GM12878 (cell line): ENCODE measurements at regions not wholly inside any gene's neighbourhood (a gene's known extent, or its start where the extent isn't known, plus 50 kb on each side); places are given as distances from the start of the nearest gene placed in this dataset.

Experiments
- ATAC-seq: fragments of 200-7000 bp; cut with Tn5 transposase; 3 replicates; pipeline ENCODE4 v1.9.1; 2020; ENCODE audit warnings: mild to moderate bottlenecking, moderate library complexity
- BruUV-seq: library from RNA; stranded (reverse); fragments of 400-500 nt; replicated peaks from 2 replicates; lab custom pipeline; 2021; lab: Mats Ljungman, UMichigan
- CTCF ChIA-PET: fragments of 300-600 bp; sonication (Branson Sonifier 250); formaldehyde crosslinking; extraction: SDS; loops from one replicate; lab custom pipeline; 2021; ENCODE audit warnings: inconsistent platforms; lab: Yijun Ruan, JAX
- POLR2A ChIA-PET: fragments of 350-600 bp; formaldehyde crosslinking; extraction: SDS; loops from one replicate; lab custom pipeline; 2021; ENCODE audit warnings: inconsistent platforms; lab: Charles Lee
- RAD21 ChIA-PET: fragments of 300-600 bp; sonication (Branson Sonifier 250); formaldehyde crosslinking; loops from one replicate; lab custom pipeline; 2023; ENCODE audit warnings: antibody characterized with exemption; ENCODE audit not compliant: unreplicated experiment; lab: Charles Lee
- SMC1A ChIA-PET: fragments of 300-600 bp; sonication (Branson Sonifier 250); formaldehyde crosslinking; loops from one replicate; lab custom pipeline; 2023; ENCODE audit not compliant: unreplicated experiment, uncharacterized antibody; lab: Charles Lee
- DNase-seq: peaks from one replicate; pipeline ENCODE4 v3.0.0-alpha.2; 2011; ENCODE audit warnings: low read depth, low spot score
- FAIRE-seq: peaks from 3 replicates; lab custom pipeline; 2011; peaks lifted over from hg19 to GRCh38; lab: Jason Lieb, UNC
- H2AFZ ChIP-seq: 2 replicates; pipeline ENCODE4 v1.6.0; 2011; ENCODE audit warnings: low read depth, low read length, control low read depth; ENCODE audit not compliant: control insufficient read depth
- H3K27ac ChIP-seq: 2 replicates; pipeline ENCODE4 v1.5.1; 2011; ENCODE audit warnings: control low read depth; ENCODE audit not compliant: control insufficient read depth, insufficient read depth
- H3K27me3 ChIP-seq, 2 experiments: replicated peaks in 1 of 2; 2 replicates each; pipeline versions ENCODE4 v1.6.0 to v1.6.1; 2011; ENCODE audit warnings: low read length in 1 of 2; ENCODE audit not compliant: control insufficient read depth in 2 of 2, insufficient read depth in 2 of 2
- H3K36me3 ChIP-seq, 2 experiments: 2 replicates each; pipeline ENCODE4 v1.5.1; 2011; ENCODE audit warnings: low read length in 1 of 2; ENCODE audit not compliant: control insufficient read depth in 2 of 2, insufficient read depth in 2 of 2
- H3K4me1 ChIP-seq: 2 replicates; pipeline ENCODE4 v1.6.1; 2011; ENCODE audit warnings: mild to moderate bottlenecking, low read length, moderate library complexity, mixed read lengths; ENCODE audit not compliant: control insufficient read depth, insufficient read depth
- H3K4me2 ChIP-seq: 2 replicates; pipeline ENCODE4 v1.6.0; 2011; ENCODE audit warnings: control low read depth; ENCODE audit not compliant: control insufficient read depth, insufficient read depth
- H3K4me3 ChIP-seq: fragments of 200-600 bp; sonication (generic); 2 replicates; pipeline ENCODE4 v1.5.1; 2016
- H3K79me2 ChIP-seq: 2 replicates; pipeline ENCODE4 v1.6.0; 2011; ENCODE audit warnings: low read length; ENCODE audit not compliant: control insufficient read depth, insufficient read depth
- H3K9ac ChIP-seq: 2 replicates; pipeline ENCODE4 v1.8.0; 2011; ENCODE audit warnings: low read length, control low read depth, mixed read lengths; ENCODE audit not compliant: control insufficient read depth, insufficient read depth
- H3K9me3 ChIP-seq: replicated peaks from 3 replicates; pipeline ENCODE4 v1.5.1; 2011; ENCODE audit warnings: mild to moderate bottlenecking, low read length; ENCODE audit not compliant: control insufficient read depth, insufficient read depth
- H4K20me1 ChIP-seq: 2 replicates; pipeline ENCODE4 v1.6.0; 2011; ENCODE audit not compliant: control insufficient read depth, insufficient read depth
- BCL11A ChIP-seq: IDR thresholded peaks from 2 replicates; pipeline ENCODE4 v1.6.1; 2011; ENCODE audit warnings: low read depth, low read length
- CHD1 ChIP-seq: IDR thresholded peaks from 2 replicates; pipeline ENCODE4 v1.6.1; 2012; ENCODE audit warnings: low read depth, low read length, improper control_type of control experiment
- CHD4 ChIP-seq: fragments of 200-600 bp; sonication (generic); IDR thresholded peaks from 2 replicates; pipeline ENCODE4 v1.6.1; 2016; ENCODE audit warnings: mild to moderate bottlenecking
- CREM ChIP-seq: IDR thresholded peaks from 2 replicates; pipeline ENCODE4 v1.6.1; 2014; ENCODE audit warnings: antibody characterized with exemption, low read depth
- CTCF ChIP-seq, 3 experiments: IDR thresholded peaks in 2 of 3; conservative IDR thresholded peaks in 1 of 3; 2 replicates each; pipeline ENCODE4 v1.5.1; 2011; ENCODE audit warnings: low read depth in 3 of 3, low read length in 3 of 3, mild to moderate bottlenecking in 3 of 3, control low read depth in 2 of 3, moderate library complexity in 2 of 3, inconsistent platforms in 1 of 3, mixed read lengths in 1 of 3; ENCODE audit not compliant: control insufficient read depth in 2 of 3, insufficient read depth in 1 of 3; ENCODE audit errors: extremely low read depth in 1 of 3
- FOXM1 ChIP-seq: IDR thresholded peaks from 2 replicates; pipeline ENCODE4 v1.6.1; 2012; ENCODE audit warnings: low read depth, mild to moderate bottlenecking, inconsistent platforms, low read length, moderate library complexity
- HCFC1 ChIP-seq: fragments of 150-350 bp; IDR thresholded peaks from 2 replicates; pipeline ENCODE4 v1.6.1; 2014; ENCODE audit warnings: low read length
- IRF4 ChIP-seq: IDR thresholded peaks from 2 replicates; pipeline ENCODE4 v1.6.1; 2011; ENCODE audit warnings: low read depth, low read length
- LARP7 ChIP-seq: fragments of 450-650 bp; IDR thresholded peaks from 2 replicates; pipeline ENCODE4 v1.6.1; 2017; ENCODE audit warnings: mild to moderate bottlenecking
- NKRF ChIP-seq: fragments of 450-650 bp; conservative IDR thresholded peaks from 2 replicates; pipeline ENCODE4 v1.6.1; 2017; ENCODE audit warnings: mild to moderate bottlenecking, moderate library complexity
- NR2C1 ChIP-seq: fragments of 450-650 bp; IDR thresholded peaks from 2 replicates; pipeline ENCODE4 v1.6.1; 2017; ENCODE audit warnings: antibody characterized with exemption, mild to moderate bottlenecking, moderate library complexity
- PML ChIP-seq: IDR thresholded peaks from 2 replicates; pipeline ENCODE4 v1.6.1; 2012; ENCODE audit warnings: low read length, inconsistent platforms
- SPI1 ChIP-seq: IDR thresholded peaks from 2 replicates; pipeline ENCODE4 v1.6.1; 2011; ENCODE audit warnings: low read depth, mild to moderate bottlenecking, low read length, moderate library complexity, borderline replicate concordance; ENCODE audit not compliant: insufficient read depth
- SREBF1 ChIP-seq: IDR thresholded peaks from 2 replicates; pipeline ENCODE4 v1.6.1; 2012; ENCODE audit warnings: mild to moderate bottlenecking, low read length
- SREBF2 ChIP-seq: IDR thresholded peaks from 2 replicates; pipeline ENCODE4 v1.6.1; 2012; ENCODE audit warnings: mild to moderate bottlenecking, low read length
- TCF3 ChIP-seq: IDR thresholded peaks from 2 replicates; pipeline ENCODE4 v1.6.1; 2012; ENCODE audit warnings: low read depth, mild to moderate bottlenecking, low read length, borderline replicate concordance; ENCODE audit not compliant: insufficient read depth
- ZBTB4 ChIP-seq: fragments of 450-650 bp; formaldehyde crosslinking; IDR thresholded peaks from 2 replicates; pipeline ENCODE4 v1.4.0; 2022; ENCODE audit warnings: mild to moderate bottlenecking, moderate library complexity
- WGBS: methylation state at CpG from one replicate; pipeline ENCODE4 v1.1.6; 2016; ENCODE audit warnings: low lambda C conversion rate; ENCODE audit not compliant: insufficient replicate concordance, insufficient coverage; ENCODE audit errors: missing lambda C conversion rate; 5-methylcytosine and 5-hydroxymethylcytosine counted together
- in situ Hi-C: fragments of 300-500 bp; cut with MboI; formaldehyde crosslinking; loops from 9 replicates; pipeline ENCODE4 v1.14.3; 2018; ENCODE audit warnings: mixed read lengths
- intact Hi-C: fragments of 100-400 bp; cut with micrococcal nuclease; formaldehyde crosslinking; loops from one replicate; pipeline ENCODE4 v1.14.2; 2022; ENCODE audit not compliant: unreplicated experiment

GRCh38 chr10:44242091-44242490, 142.8 kb downstream of the CXCL12 start:
- no peaks in the 10 kb centered on the region for H3K79me2 ChIP-seq
- H3K9me3 ChIP-seq, result peaks cover 2% of the 10 kb centered on the region; the same call in 1 of the 3 replicates
- in situ Hi-C loops, result no loop called here
- TF ChIP-seq CHD4, result no peak
- TF ChIP-seq ZBTB4 (CRISPR knock-in tag), result no peak
- TF ChIP-seq SREBF2, result no peak
- TF ChIP-seq CTCF (IDR thresholded peaks at IDR 0.05 in 2 of 3, conservative IDR thresholded peaks at IDR 0.05 in 1 of 3; ENCODE audit: control insufficient read depth in 2 of 3, extremely low read depth in 1 of 3, insufficient read depth in 1 of 3, low read depth in 3 of 3, low read length in 3 of 3), result no peak
- TF ChIP-seq LARP7, result no peak
- no peak for TF ChIP-seq SPI1
- TF ChIP-seq HCFC1, result no peak
- no peak for TF ChIP-seq IRF4
- TF ChIP-seq PML, result no peak
- TF ChIP-seq CREM, result no peak
- TF ChIP-seq CHD1, result no peak
- TF ChIP-seq FOXM1, result no peak
- TF ChIP-seq BCL11A, result no peak
- no peak for TF ChIP-seq TCF3
- no peak for TF ChIP-seq NKRF
- no peak for TF ChIP-seq SREBF1
- no peak for TF ChIP-seq NR2C1
- FAIRE-seq (no peak), DNase-seq (no peak), ATAC-seq (no peak)
- H3K36me3 ChIP-seq, result no peaks in the 10 kb centered on the region
- no peaks in the 10 kb centered on the region for H4K20me1 ChIP-seq
- POLR2A ChIA-PET, result no interaction called here
- SMC1A ChIA-PET, result no interaction called here
- H3K4me2 ChIP-seq, result no peak overlapping the region
- no peaks in the 10 kb centered on the region for H3K27me3 ChIP-seq
- intact Hi-C loops, result no loop called here
- H3K27ac ChIP-seq, result no peak overlapping the region
- no peaks in the 10 kb centered on the region for H3K4me1 ChIP-seq
- 10% methylated on average over 2 of the region's 2 CpGs for WGBS
- H3K9ac ChIP-seq, result no peak overlapping the region
- H2AFZ ChIP-seq, result no peak overlapping the region
- RAD21 ChIA-PET, result no interaction called here
- H3K4me3 ChIP-seq, result no peak overlapping the region
- no TSS peak for BruUV-seq
- CTCF ChIA-PET, result no interaction called here
